ENCODE measurements at regions not wholly inside any gene's neighbourhood (a gene's known extent, or its start where the extent isn't known, plus 50 kb on each side); places are given as distances from the start of the nearest gene placed in this dataset.

- no peak for TF ChIP-seq CTCF (IDR thresholded peaks at IDR 0.05)
- TF ChIP-seq POLR2A (IDR thresholded peaks at IDR 0.05), result no peak
These were observed 575.8 kb downstream of the TLE1 start for GRCh38 chr9:81113453-81114124.

Measured in body of pancreas (tissue), 4 donors.